Activated CD4-positive, alpha-beta T cell treated with anti-CD3 and anti-CD28 coated beads for 24 hours (primary cell): ENCODE measurements at regions not wholly inside any gene's neighbourhood (a gene's known extent, or its start where the extent isn't known, plus 50 kb on each side); places are given as distances from the start of the nearest gene placed in this dataset.
"Not testable (repeated sequence)": the region's sequence is repeated elsewhere in the genome, so short reads cannot be mapped to it uniquely, and the experiment has no call there.

Source experiments
- DNase-seq, 2 donors: peaks; one replicate each; pipeline ENCODE4 v3.0.0-alpha.2; 2020; ENCODE audit warnings: low read depth in 2 of 2

GRCh38 chr15:81776976-81777375, 268.8 kb downstream of the MEX3B start:
- DNase-seq, result no peak

DNA sequence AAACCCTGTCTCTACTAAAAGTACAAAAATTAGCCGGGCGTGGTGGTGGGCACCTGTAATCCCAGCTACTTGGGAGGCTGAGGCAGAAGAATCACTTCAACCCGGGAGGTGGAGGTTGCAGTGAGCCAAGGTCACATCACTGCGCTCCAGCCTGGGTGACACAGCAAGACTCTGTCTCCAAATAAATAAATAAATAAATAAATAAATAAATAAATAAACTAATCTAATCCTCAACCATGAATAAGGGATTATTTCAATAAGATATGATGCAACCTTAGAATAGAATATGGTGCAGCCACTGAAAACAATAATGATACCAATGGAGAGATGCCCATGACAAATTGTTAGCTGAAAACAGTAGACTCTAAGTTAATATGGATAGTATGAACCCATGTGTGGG, 270.0 kb downstream of the MEX3B start:
- DNase-seq, result not testable (repeated sequence)

- DNase-seq, result no peak
Measured at GRCh38 chr15:81774309-81774708, 271.5 kb downstream of the MEX3B start.

DNA sequence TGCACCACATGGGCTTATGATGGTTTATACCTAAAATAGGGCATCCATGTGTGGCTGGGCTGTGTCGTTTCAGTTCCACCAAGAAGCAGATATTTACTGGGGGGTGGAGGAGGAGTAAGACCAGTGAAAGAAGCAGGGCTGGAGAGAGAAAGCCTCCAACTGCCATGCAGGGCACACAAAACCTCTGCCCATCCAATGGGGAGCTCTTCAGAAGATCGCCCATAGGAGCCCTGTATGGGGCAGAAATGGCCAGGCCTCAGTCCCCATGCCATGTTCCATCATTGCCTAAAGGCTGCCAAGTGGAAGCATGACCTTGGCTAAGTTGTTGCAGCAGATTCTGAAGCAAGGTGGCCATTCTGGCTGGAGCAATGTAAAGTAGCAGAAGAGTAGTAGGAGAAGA, 277.0 kb downstream of the MEX3B start:
- DNase-seq, result no peak

GRCh38 chr15:81766829-81767475, 278.9 kb downstream of the MEX3B start:
- no peak for DNase-seq

DNA sequence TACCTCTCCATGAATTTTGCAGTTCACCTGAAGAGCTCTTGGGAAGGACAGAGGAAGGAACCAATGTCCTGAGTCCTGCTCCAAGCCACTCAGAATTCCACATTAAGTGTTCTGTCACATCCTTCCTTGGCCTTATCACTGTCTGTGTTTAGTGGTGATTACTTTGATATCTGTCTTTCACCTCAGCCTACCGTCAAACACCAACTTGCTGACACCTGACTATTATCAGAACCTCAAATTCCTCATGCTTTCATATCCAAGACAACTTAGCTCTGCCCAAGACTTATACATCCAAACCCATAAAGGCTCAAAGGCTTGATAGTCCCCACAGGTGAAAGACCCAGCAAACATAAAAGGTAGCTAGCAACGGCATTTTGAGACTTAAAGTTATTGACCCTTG, 280.0 kb downstream of the MEX3B start:
- DNase-seq, result no peak

DNA sequence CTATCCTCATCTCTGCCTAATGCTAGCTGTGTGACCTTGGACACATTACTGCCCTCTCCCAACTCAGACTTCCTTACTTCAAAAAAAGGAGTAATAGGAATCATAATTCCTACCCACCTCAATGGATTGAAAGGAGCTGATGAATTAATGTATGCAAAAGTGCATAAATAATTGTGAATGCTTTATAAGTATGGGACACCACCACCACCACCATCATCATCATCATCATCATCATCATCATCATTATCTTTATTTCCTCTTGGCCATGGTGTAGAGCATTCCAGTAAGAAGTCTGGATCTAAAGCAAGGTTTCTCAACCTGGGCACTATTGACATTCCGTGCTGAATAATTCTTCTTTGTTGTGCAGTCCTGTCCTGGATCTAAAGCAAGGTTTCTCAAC, 282.5 kb downstream of the MEX3B start:
- DNase-seq, result no peak

DNA sequence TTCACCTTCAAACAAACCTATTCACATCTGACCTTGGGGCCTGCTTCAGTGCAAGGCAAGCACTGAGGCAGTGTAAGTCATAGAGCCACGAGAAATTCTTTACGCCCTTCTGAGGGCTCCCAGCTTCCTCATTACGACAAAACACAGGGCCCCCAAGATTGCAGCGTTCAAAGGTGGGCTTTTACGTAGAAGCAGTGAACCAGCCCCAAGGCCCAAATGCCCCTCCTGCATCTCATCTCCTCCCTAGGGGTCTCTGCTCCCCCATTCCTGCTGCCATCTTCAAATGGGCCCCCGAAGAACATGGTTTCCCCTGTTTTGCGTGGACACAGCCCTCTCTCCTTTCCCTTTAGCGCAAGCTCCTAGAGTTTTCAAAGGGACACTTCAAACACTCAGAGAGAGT, 285.1 kb downstream of the MEX3B start:
- DNase-seq, result no peak

DNA sequence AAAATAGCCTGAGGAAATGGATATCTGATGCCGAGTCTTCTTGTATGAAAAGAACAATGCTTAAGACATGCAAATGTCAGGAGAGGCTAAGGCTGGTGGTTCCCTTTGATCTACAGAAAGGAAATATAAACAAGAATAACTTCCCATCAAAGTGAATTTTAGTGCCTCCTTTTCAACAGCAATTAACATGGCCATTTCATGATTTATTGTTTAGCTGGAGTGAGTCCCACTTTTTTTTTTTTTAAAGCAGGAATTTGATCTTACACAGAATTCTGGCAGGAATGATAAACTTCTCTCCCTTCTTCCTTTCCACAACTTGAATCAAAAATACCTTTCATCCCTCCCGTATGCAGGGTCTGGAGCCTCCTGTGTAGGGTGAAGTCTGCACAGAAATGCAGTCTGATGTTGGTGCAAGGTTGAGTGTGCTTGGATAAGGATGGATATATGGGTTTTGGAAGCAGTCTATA, 287.0 kb downstream of the MEX3B start:
- DNase-seq, result no peak

DNA sequence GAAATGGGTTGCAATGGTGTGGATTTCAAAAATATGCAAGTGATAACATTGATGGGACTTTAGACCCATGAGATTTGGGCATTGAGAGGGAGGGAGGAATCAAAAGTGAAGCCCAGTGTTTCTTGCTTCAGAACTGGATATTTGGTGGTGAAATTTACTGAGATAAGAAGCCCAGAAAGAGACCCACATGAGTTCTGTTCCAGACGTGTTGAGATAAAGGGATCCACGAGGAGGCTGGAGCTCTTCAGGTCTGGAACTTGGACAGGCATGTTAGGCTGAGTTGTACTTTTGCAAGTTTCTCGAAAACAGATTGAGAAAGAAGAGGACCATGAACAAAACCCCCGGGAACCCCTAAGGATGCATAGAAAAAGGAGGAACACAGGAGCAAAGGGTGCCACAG, 290.2 kb downstream of the MEX3B start:
- DNase-seq, result no peak

GRCh38 chr15:81754078-81754477, 291.7 kb downstream of the MEX3B start:
- no peak for DNase-seq

- no peak for DNase-seq
Measured at GRCh38 chr15:81752974-81753373, 292.8 kb downstream of the MEX3B start.

- DNase-seq, result no peak
Measured at GRCh38 chr15:81752546-81752942, 293.3 kb downstream of the MEX3B start.

DNA sequence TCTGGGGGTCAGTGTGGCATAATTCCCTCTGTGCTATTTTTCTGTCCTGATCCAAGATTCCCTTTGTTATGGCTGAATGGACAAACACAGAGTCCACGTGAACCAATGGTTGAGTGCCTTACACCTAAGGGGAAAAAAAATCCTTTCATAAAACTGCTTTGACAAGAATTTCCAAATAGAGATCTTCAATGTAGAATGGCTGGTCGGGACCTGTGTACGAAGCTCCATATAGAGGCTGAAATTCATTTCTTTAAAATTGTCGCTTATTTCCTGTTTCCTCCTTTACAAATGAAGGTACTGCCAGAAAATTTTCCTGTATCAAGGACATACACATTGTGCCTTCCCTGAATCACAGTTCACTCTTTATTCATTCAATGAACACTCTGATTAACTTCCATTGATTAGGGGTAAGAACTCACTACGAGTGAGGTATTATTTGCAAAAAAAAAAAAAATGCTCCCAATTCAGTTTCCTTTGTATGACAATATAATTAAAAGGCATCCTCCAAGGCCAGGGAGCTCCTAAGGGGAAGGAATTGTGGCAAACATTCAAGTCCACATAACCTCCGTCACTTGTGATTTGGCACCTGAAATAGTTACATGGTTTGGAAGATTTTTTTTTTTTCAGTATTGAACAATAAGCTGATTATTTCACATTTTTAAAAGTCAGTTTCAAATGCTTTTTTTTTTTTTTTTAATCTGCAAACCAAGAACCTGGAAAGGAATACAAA, 293.8 kb downstream of the MEX3B start:
- DNase-seq, result no peak

GRCh38 chr15:81751256-81751655, 294.6 kb downstream of the MEX3B start:
- no peak for DNase-seq

GRCh38 chr15:81749716-81750375, 296.0 kb downstream of the MEX3B start:
- DNase-seq, result no peak

- DNase-seq, result no peak
Measured at GRCh38 chr15:81747482-81747881, 298.3 kb downstream of the MEX3B start.

DNA sequence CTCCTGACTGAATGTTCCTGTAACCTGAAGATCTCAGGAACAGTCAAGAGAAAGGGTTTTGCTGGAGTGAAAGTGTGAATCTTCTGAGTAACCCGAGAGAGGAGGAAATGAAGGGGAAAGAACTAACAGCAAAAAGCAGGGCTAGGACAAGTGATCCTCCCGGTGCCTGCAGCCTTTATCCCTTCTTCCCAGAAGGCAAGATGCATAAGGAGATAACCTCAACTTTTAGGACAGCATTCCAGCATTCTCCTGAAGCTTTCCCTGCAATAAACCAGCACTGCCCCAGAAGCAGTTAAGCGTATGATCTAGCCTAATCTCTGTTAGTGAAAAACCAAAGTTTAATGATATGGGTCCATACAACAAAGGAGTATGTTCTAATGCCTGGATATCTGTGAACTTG, 298.8 kb downstream of the MEX3B start:
- DNase-seq, result no peak

GRCh38 chr15:81744364-81744763, 301.5 kb downstream of the MEX3B start:
- no peak for DNase-seq

- no peak for DNase-seq
Measured at GRCh38 chr15:81740416-81740815, 305.4 kb downstream of the MEX3B start.

DNA sequence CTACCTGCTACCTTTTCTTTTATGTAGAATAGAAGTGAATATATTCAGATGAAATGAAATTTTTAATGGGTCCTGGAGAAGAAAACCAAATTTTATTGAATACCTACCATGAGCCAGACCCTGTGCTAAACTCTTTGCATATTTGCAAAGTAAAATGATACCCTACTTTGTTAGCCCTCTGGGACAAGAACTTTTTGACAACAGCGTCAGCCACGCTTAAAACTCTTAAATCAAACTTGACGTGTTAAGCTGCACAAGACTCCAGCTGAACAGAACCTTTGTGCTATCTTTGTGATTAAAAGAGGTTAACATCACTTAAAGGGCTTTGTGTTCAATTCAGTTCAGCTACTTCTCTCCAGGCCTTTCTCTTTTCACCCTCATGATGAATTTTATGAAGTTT, 316.5 kb downstream of the MEX3B start:
- DNase-seq, result no peak

GRCh38 chr15:81728726-81729125, 317.1 kb downstream of the MEX3B start:
- DNase-seq, result no peak

- no peak for DNase-seq
Measured at GRCh38 chr15:81725590-81725989, 320.2 kb downstream of the MEX3B start.
